GM19240 (cell line): ENCODE measurements at regions not wholly inside any gene's neighbourhood (a gene's known extent, or its start where the extent isn't known, plus 50 kb on each side); places are given as distances from the start of the nearest gene placed in this dataset.

ENCODE experiments used
- DNase-seq: peaks from one replicate; pipeline ENCODE4 v3.0.0; 2011; ENCODE audit warnings: low spot score; ENCODE audit not compliant: insufficient read length

GRCh38 chr22:47593291-47593690 is 830.8 kb downstream of the TBC1D22A start:
- no peak for DNase-seq

- DNase-seq = no peak
Observed at GRCh38 chr22:47592791-47593190, 830.3 kb downstream of the TBC1D22A start.

- no peak for DNase-seq
Observed at GRCh38 chr22:47591709-47592108, 829.3 kb downstream of the TBC1D22A start.

- no peak for DNase-seq
Observed at GRCh38 chr22:47591016-47591415, 828.6 kb downstream of the TBC1D22A start.

GRCh38 chr22:47589271-47590250 is 827.1 kb downstream of the TBC1D22A start:
- no peak for DNase-seq

- no peak for DNase-seq
Observed at GRCh38 chr22:47588578-47588960, 826.1 kb downstream of the TBC1D22A start.

GRCh38 chr22:47587861-47588577 is 825.6 kb downstream of the TBC1D22A start:
- DNase-seq = no peak

- no peak for DNase-seq
Observed at GRCh38 chr22:47587361-47587760, 824.9 kb downstream of the TBC1D22A start.

GRCh38 chr22:47586946-47587345 is 824.5 kb downstream of the TBC1D22A start:
- no peak for DNase-seq

- no peak for DNase-seq
Observed at GRCh38 chr22:47586038-47586437, 823.6 kb downstream of the TBC1D22A start.

GRCh38 chr22:47583959-47584562 is 821.6 kb downstream of the TBC1D22A start:
- DNase-seq = no peak

- no peak for DNase-seq
Observed at GRCh38 chr22:47582067-47582466, 819.6 kb downstream of the TBC1D22A start.

GRCh38 chr22:47580121-47580520 is 817.7 kb downstream of the TBC1D22A start:
- no peak for DNase-seq

- no peak for DNase-seq
Observed at GRCh38 chr22:47576908-47577307, 814.5 kb downstream of the TBC1D22A start.

GRCh38 chr22:47575291-47575690 is 812.8 kb downstream of the TBC1D22A start:
- no peak for DNase-seq

- DNase-seq = no peak
Observed at GRCh38 chr22:47574556-47574955, 812.1 kb downstream of the TBC1D22A start.

GRCh38 chr22:47573141-47573540 is 810.7 kb downstream of the TBC1D22A start:
- no peak for DNase-seq

GRCh38 chr22:47572443-47572842 is 810.0 kb downstream of the TBC1D22A start:
- DNase-seq = no peak

GRCh38 chr22:47571616-47572015 is 809.2 kb downstream of the TBC1D22A start:
- DNase-seq = no peak

- DNase-seq = no peak
Observed at GRCh38 chr22:47570851-47571250, 808.4 kb downstream of the TBC1D22A start.

- no peak for DNase-seq
Observed at GRCh38 chr22:47570300-47570685, 807.8 kb downstream of the TBC1D22A start.
